ENCODE measurements at regions not wholly inside any gene's neighbourhood (a gene's known extent, or its start where the extent isn't known, plus 50 kb on each side); places are given as distances from the start of the nearest gene placed in this dataset.

- no peaks in the 10 kb centered on the region for H3K36me3 ChIP-seq (ENCODE audit: control insufficient read depth, insufficient read depth, low read length)
- in situ Hi-C loops (cut with HindIII; ENCODE audit: low pct_unique_long_range_greater_than_20kb, low sequenced_read_pairs) (no loop called here), intact Hi-C loops (cut with micrococcal nuclease; ENCODE audit: unreplicated experiment) (no loop called here)
- no peak overlapping the region for H3K27ac ChIP-seq (ENCODE audit: low read length)
- no peak for DNase-seq (ENCODE audit: low read depth, low spot score)
- no peaks in the 10 kb centered on the region for H3K27me3 ChIP-seq (ENCODE audit: control insufficient read depth, insufficient read depth, low read length)
- no peak for ATAC-seq
- CTCF ChIA-PET = no interaction called here
- no peak for TF ChIP-seq POLR2AphosphoS5 (IDR thresholded peaks at IDR 0.05; ENCODE audit: low read depth, low read length)
- TF ChIP-seq TCF7L2 (IDR thresholded peaks at IDR 0.05; ENCODE audit: low read depth, low read length) = no peak
- TF ChIP-seq SIN3A (IDR thresholded peaks at IDR 0.05; ENCODE audit: borderline replicate concordance, insufficient read depth, low read depth, low read length) = no peak
- TF ChIP-seq, protein P1, sequence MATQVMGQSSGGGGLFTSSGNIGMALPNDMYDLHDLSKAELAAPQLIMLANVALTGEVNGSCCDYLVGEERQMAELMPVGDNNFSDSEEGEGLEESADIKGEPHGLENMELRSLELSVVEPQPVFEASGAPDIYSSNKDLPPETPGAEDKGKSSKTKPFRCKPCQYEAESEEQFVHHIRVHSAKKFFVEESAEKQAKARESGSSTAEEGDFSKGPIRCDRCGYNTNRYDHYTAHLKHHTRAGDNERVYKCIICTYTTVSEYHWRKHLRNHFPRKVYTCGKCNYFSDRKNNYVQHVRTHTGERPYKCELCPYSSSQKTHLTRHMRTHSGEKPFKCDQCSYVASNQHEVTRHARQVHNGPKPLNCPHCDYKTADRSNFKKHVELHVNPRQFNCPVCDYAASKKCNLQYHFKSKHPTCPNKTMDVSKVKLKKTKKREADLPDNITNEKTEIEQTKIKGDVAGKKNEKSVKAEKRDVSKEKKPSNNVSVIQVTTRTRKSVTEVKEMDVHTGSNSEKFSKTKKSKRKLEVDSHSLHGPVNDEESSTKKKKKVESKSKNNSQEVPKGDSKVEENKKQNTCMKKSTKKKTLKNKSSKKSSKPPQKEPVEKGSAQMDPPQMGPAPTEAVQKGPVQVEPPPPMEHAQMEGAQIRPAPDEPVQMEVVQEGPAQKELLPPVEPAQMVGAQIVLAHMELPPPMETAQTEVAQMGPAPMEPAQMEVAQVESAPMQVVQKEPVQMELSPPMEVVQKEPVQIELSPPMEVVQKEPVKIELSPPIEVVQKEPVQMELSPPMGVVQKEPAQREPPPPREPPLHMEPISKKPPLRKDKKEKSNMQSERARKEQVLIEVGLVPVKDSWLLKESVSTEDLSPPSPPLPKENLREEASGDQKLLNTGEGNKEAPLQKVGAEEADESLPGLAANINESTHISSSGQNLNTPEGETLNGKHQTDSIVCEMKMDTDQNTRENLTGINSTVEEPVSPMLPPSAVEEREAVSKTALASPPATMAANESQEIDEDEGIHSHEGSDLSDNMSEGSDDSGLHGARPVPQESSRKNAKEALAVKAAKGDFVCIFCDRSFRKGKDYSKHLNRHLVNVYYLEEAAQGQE (IDR thresholded peaks at IDR 0.05; ENCODE audit: insufficient read depth in 1 of 2, low read depth in 2 of 2, low read length in 1 of 2) = no peak
- no peak for TF ChIP-seq CTCF (IDR thresholded peaks at IDR 0.05)
- POLR2A ChIA-PET = no interaction called here
- H3K9me3 ChIP-seq (ENCODE audit: control insufficient read depth, insufficient read depth, low read depth, low read length) = peaks cover 11% of the 10 kb centered on the region
- BruUV-seq (replicated peaks) = no TSS peak
- H3K4me1 ChIP-seq (ENCODE audit: control insufficient read depth, insufficient read depth, low read length) = no peaks in the 10 kb centered on the region
- no peak overlapping the region for H3K4me3 ChIP-seq (ENCODE audit: low read depth in 2 of 2, low read length in 2 of 2)
These were observed 846.4 kb downstream of the FRK start for GRCh38 chr6:115214283-115214682.

GRCh38 chr6:115203381-115203780 is 857.3 kb downstream of the FRK start:
- BruUV-seq (replicated peaks) = no TSS peak
- H3K36me3 ChIP-seq (ENCODE audit: control insufficient read depth, insufficient read depth, low read length) = no peaks in the 10 kb centered on the region
- intact Hi-C loops (cut with micrococcal nuclease; ENCODE audit: unreplicated experiment) = no loop called here
- DNase-seq (ENCODE audit: low read depth, low spot score) (no peak), ATAC-seq (no peak)
- no peaks in the 10 kb centered on the region for H3K9me3 ChIP-seq (ENCODE audit: control insufficient read depth, insufficient read depth, low read depth, low read length)
- no peak overlapping the region for H3K4me3 ChIP-seq (ENCODE audit: low read depth in 2 of 2, low read length in 2 of 2)
- TF ChIP-seq POLR2AphosphoS5 (IDR thresholded peaks at IDR 0.05; ENCODE audit: low read depth, low read length) (no peak), TCF7L2 (IDR thresholded peaks at IDR 0.05; ENCODE audit: low read depth, low read length) (no peak), SIN3A (IDR thresholded peaks at IDR 0.05; ENCODE audit: borderline replicate concordance, insufficient read depth, low read depth, low read length) (no peak), CTCF (IDR thresholded peaks at IDR 0.05) (no peak)
- TF ChIP-seq, protein P1 (IDR thresholded peaks at IDR 0.05; ENCODE audit: insufficient read depth in 1 of 2, low read depth in 2 of 2, low read length in 1 of 2) = no peak
- POLR2A ChIA-PET = no interaction called here
- in situ Hi-C loops (cut with HindIII; ENCODE audit: low pct_unique_long_range_greater_than_20kb, low sequenced_read_pairs) = no loop called here
- no peaks in the 10 kb centered on the region for H3K27me3 ChIP-seq (ENCODE audit: control insufficient read depth, insufficient read depth, low read length)
- H3K27ac ChIP-seq (ENCODE audit: low read length) = no peak overlapping the region
- no peaks in the 10 kb centered on the region for H3K4me1 ChIP-seq (ENCODE audit: control insufficient read depth, insufficient read depth, low read length)
- CTCF ChIA-PET = no interaction called here
